Fibroblast of mammary gland (primary cell): ENCODE measurements at regions not wholly inside any gene's neighbourhood (a gene's known extent, or its start where the extent isn't known, plus 50 kb on each side); places are given as distances from the start of the nearest gene placed in this dataset.
"Not testable (repeated sequence)": the region's sequence is repeated elsewhere in the genome, so short reads cannot be mapped to it uniquely, and the experiment has no call there.

Experiments used
- DNase-seq: peaks from one replicate; pipeline ENCODE4 v3.0.0-alpha.2; 2010; ENCODE audit warnings: low read depth
- H3K4me3 ChIP-seq: 2 replicates; pipeline ENCODE4 v1.5.1; 2011; ENCODE audit warnings: low read depth, mild to moderate bottlenecking, low read length, moderate library complexity; ENCODE audit not compliant: control insufficient read depth
- TF ChIP-seq, protein P1 (sequence below): conservative IDR thresholded peaks from 2 replicates; pipeline ENCODE4 v1.5.1; 2011; ENCODE audit warnings: low read depth, low read length, inconsistent platforms; ENCODE audit not compliant: control insufficient read depth, insufficient read depth

DNA sequence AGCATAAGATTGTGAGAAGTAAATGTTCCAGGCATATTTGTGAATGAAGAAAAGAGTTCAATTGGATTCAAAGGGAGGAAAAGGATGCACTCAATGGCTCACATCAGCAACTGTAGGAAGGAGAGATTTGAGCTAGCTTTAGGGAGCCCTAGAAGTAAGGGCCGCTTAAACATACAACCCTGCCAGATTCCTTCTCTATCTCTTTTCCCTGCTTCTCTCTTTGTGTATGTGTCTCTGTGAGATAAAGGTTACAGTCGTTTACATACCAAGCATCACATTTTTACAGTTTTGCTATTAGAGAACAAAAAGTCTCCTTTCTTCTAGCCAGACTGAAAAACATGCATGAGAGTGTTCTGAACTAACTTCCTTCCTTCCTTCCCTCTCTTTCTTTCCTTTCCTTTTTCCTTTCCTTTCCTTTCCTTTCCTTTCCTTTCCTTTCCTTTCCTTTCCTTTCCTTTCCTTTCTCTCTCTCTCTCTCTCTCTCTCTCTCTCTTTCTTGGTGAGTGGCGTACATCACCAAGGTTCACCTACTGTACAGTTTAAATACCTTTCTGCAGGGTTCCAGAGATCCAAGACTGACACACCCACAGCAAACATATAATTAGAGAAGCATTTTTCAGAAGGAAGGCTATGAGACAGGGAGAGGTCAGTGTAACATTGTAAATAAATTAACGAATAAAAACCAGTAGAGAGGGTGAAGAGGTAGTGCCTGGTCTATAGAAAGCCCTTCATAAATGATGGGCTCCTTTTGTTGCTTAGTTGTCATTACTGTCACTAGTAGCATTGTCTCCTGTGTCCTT is 240.4 kb downstream of the ARL4A start:
- TF ChIP-seq, protein P1, sequence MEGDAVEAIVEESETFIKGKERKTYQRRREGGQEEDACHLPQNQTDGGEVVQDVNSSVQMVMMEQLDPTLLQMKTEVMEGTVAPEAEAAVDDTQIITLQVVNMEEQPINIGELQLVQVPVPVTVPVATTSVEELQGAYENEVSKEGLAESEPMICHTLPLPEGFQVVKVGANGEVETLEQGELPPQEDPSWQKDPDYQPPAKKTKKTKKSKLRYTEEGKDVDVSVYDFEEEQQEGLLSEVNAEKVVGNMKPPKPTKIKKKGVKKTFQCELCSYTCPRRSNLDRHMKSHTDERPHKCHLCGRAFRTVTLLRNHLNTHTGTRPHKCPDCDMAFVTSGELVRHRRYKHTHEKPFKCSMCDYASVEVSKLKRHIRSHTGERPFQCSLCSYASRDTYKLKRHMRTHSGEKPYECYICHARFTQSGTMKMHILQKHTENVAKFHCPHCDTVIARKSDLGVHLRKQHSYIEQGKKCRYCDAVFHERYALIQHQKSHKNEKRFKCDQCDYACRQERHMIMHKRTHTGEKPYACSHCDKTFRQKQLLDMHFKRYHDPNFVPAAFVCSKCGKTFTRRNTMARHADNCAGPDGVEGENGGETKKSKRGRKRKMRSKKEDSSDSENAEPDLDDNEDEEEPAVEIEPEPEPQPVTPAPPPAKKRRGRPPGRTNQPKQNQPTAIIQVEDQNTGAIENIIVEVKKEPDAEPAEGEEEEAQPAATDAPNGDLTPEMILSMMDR: no peak
- DNase-seq: no peak

GRCh38 chr7:12929476-12930140 is 242.2 kb downstream of the ARL4A start:
- DNase-seq: no peak
- TF ChIP-seq, protein P1: no peak
- H3K4me3 ChIP-seq: no peak overlapping the region

More for the DNA sequence above, 240.4 kb downstream of the ARL4A start:
- H3K4me3 ChIP-seq: no peak overlapping the region

GRCh38 chr7:12930534-12930933 is 243.1 kb downstream of the ARL4A start:
- no peak overlapping the region for H3K4me3 ChIP-seq
- DNase-seq: peak; percentile 20
- TF ChIP-seq, protein P1: no peak

DNA sequence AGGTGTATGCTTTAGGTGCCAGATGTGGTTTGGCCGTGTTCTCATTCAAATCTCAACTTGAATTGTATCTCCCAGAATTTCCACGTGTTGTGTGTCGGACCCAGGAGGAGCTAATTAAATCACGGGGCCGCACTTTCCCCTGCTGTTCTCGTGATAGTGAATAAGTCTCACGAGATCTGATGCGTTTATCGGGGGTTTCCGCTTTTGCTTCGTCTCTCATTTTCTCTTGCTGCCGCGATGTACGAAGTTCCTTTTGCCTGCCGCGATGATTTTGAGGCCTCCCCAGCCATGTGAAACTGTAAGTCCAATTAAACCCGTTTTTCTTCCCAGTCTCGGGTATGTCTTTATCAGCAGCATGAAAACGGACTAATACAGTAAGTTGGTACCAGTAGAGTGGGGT is 244.0 kb downstream of the ARL4A start:
- DNase-seq, H3K4me3 ChIP-seq: not testable (repeated sequence)

GRCh38 chr7:12939694-12940093 is 252.3 kb downstream of the ARL4A start:
- no peak overlapping the region for H3K4me3 ChIP-seq
- DNase-seq: no peak
- TF ChIP-seq, protein P1: no peak

DNA sequence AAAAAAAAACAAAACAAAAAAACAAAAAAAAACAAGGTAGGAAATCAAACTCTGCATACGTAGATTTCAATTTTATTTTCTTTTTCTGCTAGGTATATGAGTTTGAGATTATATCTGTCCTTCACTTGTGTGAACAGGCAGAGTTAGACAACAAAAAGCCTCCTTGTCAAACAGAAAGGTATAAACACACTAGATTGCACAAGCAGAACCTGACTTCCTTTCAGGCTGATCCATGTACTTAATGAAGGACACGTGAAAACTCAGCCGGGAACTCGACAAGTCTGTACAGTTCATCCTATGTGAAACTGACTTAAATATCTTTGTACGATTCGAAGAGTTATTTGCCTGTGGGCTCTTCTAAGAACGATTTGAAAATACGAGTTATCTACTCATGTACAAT is 254.1 kb downstream of the ARL4A start:
- TF ChIP-seq, protein P1: no peak
- no peak overlapping the region for H3K4me3 ChIP-seq
- no peak for DNase-seq

DNA sequence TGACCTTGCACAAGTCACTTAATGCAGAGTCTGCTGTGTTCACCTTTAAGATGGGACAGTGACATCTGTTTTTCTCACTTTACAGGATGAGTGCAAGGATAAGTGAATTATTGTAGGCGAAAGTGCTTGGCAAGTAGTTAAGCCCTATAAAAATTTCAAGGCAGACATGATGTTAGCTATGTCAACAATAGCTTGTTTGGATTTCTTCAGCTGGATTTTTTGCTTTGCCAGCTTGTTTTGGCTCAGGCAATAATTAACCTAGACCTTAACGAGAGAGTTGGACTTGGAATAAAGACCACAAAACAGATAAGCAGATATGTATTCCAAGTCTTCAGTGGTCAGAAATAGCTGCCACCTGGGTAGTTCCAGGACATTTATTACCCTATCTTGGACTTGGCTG is 255.2 kb downstream of the ARL4A start:
- TF ChIP-seq, protein P1: no peak
- no peak for DNase-seq
- no peak overlapping the region for H3K4me3 ChIP-seq
